ENCODE measurements at regions not wholly inside any gene's neighbourhood (a gene's known extent, or its start where the extent isn't known, plus 50 kb on each side); places are given as distances from the start of the nearest gene placed in this dataset.
"Not testable (repeated sequence)": the region's sequence is repeated elsewhere in the genome, so short reads cannot be mapped to it uniquely, and the experiment has no call there.

- DNase-seq = no peak
These were observed 2840.3 kb upstream of the PCDH20 start for GRCh38 chr13:64255988-64256387.

- DNase-seq = no peak
These were observed 2832.9 kb upstream of the PCDH20 start for GRCh38 chr13:64248371-64249065.

DNA sequence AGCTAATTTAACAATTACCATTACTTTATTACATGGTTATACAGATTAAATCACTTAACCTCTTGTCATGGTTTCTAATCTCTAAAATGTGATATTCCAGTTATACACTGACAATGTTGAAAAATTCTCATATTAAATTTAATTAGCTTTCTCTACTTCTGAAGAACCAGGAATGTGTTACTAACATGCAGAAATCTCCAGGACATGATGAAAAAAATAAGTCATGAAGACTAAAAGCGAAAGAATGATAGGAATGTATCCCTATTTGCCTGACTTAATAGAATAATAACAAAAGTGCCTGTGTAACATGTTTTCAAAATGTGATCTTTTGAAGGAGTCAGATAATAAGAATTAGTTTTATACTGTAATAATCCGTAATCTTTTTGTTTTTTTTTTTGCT lies 2823.7 kb upstream of the PCDH20 start:
- no peak for DNase-seq

DNA sequence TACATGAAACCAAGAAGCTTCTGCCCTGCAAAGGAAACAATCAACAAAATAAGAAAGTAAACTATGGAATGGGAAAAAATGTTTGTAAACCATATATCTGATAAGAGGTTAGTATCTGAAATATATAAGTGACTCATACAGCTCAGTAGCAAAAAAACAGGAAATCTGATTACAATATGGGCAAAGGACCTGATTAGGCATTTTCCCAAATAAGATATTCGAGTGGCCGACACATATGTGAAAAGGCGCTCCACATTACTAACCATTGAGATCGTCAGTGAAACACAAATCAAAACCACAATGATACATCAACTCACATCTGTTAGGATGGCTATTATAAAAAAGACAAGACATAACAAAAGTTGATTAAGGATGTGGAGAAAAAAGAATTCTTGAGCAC lies 2818.6 kb upstream of the PCDH20 start:
- no peak for DNase-seq

DNA sequence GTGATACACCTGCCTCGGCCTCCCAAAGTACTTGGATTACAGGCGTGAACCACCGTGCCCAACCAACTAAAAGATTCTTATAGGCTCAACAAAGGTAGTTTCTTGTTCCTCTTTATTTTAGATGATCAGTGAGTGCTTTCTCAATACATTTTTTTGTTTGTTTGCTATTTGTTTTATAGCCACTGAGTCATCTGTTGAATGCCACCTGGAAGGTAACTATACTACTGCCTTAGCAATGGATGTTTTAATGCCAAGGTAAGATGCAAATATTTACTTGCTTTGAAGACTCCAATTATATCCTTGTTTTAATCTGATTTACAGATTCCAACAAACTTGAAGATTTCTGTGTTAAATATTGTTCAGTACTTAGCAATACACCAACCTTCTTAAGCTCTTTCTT lies 2807.4 kb upstream of the PCDH20 start:
- no peak for DNase-seq

GRCh38 chr13:64206430-64207225 lies 2791.0 kb upstream of the PCDH20 start:
- DNase-seq = no peak

DNA sequence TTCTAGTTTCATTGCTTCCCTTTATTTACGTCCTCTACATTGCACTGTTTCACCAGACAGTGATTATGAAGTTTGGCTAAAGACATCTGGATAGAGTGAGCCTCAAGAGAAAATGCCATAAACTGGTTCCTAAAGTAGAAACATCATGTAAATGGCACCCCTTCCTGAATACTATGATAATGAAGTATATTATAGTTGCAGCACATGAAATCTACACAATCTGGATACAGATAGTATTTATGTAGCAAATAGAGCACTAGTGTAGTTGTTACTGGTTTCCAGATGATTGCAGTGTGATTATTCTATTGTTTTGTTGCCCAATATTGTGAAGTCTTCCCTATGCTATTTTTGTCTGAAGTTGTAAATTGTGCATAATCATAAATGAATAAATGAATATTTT lies 2786.9 kb upstream of the PCDH20 start:
- no peak for DNase-seq

- DNase-seq = no peak
These were observed 2781.6 kb upstream of the PCDH20 start for GRCh38 chr13:64197232-64197631.

DNA sequence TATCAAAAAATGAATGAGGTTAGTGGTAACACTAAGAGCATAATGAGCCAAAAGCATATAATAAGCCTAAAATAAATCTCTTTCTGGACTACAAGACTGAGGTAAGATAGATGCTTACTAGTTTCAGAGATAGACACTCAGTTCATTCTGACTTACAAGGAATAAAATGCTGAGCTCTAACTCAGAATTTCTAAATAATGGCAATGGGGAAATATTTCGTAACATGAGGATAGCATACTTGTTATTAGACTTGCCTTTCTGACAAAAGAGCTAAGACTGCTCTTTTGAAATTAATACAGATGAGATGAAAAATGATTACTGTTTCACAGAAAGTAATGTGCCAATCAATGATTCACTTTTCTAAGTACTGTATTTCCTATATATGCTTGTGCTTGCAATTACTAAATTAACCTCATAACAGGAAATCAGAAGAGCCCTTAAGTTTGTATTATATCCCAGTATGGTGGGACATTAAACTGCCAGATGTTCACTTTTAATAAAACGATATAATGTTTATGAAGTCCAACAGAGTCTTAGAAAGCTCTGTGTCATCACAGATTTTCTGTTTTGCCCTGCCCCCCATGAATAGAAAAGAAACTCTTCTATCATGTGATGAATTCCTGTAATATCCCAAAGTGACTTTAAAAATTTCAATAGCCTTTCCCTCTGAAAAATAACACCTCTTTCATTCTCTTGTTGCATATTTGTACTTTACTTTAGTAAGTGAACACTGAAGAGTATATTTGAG lies 2771.0 kb upstream of the PCDH20 start:
- DNase-seq = no peak

DNA sequence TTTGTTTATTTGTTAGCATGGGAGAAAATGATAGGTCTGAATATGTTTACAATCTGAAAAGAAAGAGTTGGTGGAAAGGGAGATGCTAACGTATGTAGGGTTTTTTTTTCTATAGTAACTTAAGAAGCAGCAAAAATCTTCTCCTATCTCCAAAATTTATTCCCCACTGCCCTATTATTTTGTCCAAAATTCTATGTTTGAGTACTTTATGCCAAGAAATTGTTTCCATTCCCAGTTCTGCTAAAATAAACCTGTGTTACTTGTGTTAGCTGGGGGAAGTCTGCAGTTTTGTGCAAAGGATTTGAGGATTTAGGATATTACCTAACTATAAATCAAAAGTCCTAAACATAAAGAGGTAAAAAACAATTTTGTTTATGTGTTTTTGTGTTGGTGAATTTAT lies 2770.4 kb upstream of the PCDH20 start:
- DNase-seq = no peak

DNA sequence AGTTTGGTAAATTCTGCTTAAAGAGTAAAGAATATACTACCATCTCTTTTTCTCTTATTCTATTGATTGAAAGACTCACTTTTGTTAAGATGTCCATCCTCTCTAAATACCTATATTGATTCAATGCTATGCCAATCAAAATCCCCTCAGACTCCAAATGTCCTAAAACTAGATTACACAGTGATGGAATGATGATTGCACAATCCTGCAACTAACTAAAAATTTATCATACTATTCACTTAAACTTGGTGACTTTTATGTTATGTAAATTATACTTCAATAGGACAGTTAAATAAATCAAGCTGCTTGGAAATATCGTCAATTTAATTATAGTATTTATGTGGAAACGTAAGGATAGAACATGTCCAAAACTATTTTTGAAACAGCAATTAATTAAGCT lies 2765.1 kb upstream of the PCDH20 start:
- no peak for DNase-seq

- no peak for DNase-seq
These were observed 2750.2 kb upstream of the PCDH20 start for GRCh38 chr13:64165826-64166225.

- DNase-seq = no peak
These were observed 2748.8 kb upstream of the PCDH20 start for GRCh38 chr13:64164435-64164834.

GRCh38 chr13:64160479-64160878 lies 2744.8 kb upstream of the PCDH20 start:
- DNase-seq = no peak

DNA sequence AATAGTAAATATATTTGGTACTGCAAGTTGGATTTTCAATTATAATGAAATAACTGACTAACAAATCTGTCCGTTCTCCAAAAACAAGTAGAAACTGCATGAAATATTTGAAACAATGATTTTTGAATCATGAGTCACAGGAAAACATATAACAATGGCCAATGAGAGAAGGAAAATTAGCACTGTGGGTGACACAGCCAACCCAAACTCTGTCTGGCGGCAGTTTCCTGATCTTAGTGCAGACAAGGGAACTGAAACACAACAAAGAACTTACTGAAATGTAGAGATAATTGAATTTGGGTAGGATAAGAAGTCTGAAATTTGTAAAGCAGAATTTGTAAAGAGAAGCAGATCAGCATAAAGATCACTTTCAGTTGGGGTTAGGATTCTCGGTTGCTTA lies 2743.3 kb upstream of the PCDH20 start:
- no peak for DNase-seq

- no peak for DNase-seq
These were observed 2738.9 kb upstream of the PCDH20 start for GRCh38 chr13:64154514-64154913.

DNA sequence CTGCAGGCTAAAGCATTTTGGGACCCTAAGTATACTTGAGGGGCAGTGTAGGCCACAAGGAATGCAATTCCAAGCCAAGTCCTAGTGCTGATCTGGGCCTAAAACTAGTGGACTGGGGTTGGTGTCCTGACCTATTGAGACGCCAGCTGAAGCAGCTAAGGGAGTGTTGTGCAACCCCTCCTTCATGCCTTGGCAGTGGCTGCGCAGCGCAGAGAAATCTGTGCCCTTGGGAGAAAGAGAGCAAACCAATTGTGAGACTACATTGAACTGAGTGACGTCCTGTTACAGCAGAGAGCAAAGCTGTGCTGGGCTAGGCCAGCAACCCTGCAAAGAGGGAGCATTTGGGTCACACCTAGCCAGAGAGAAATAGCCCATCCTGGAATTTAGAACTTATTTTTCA lies 2715.0 kb upstream of the PCDH20 start:
- no peak for DNase-seq

- DNase-seq = no peak
These were observed 2714.5 kb upstream of the PCDH20 start for GRCh38 chr13:64130171-64130570.

- DNase-seq = no peak
These were observed 2712.2 kb upstream of the PCDH20 start for GRCh38 chr13:64127856-64128255.

DNA sequence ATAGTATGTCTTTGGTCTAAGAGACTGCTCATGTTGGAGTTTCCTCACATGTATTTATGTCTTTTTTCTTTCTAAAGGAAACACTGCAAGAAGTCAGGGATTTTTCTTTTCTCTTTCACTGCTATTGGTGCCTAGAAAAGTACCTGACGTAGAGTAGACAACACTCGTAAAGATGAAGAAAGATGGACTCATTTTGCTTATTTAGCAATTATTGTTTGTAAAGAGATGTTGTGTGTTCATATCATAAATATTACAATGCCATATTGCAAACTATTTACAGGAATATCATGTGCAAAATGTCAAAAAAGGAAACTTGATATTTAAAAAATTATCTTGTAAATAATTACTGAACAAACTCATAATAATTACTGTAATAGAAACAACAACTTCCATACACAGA lies 2711.5 kb upstream of the PCDH20 start:
- DNase-seq = no peak

- DNase-seq = not testable (repeated sequence)
These were observed 2705.5 kb upstream of the PCDH20 start for GRCh38 chr13:64121023-64121709.

DNA sequence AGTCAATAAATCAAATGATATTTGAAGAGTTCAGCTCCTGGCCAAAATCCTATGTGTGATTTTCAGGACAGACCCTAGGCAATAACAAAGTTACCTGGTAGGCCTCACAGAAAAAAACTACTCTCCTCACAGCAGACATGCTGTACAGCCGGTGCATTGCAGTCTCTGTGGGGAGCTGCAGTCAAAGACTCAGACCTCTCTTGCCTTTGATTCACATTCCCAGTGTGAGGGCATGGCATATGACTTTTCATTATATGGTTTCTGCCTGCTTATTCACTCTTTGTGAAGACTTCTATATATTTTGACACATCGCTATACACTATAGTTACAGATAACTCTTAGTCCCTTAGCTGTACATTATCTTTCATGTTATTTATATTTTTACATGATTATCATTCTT lies 2684.3 kb upstream of the PCDH20 start:
- DNase-seq = no peak

GRCh38 chr13:64090311-64090710 lies 2674.7 kb upstream of the PCDH20 start:
- DNase-seq = no peak

All from NCI-H1930 (cell line).